NB4 (cell line): ENCODE measurements at regions not wholly inside any gene's neighbourhood (a gene's known extent, or its start where the extent isn't known, plus 50 kb on each side); places are given as distances from the start of the nearest gene placed in this dataset.

Source experiments
- CTCF ChIP-seq: IDR thresholded peaks from one replicate; pipeline ENCODE4 v1.5.1; 2012; ENCODE audit warnings: low read depth, low read length
- MAX ChIP-seq: IDR thresholded peaks from 2 replicates; pipeline ENCODE4 v1.6.1; 2011; ENCODE audit warnings: low read depth, low read length
- MYC ChIP-seq: IDR thresholded peaks from 2 replicates; pipeline ENCODE4 v1.6.1; 2011; ENCODE audit warnings: low read depth, low read length
- POLR2A ChIP-seq: IDR thresholded peaks from 2 replicates; pipeline ENCODE4 v1.6.1; 2011; ENCODE audit warnings: mild to moderate bottlenecking; ENCODE audit not compliant: insufficient read length; ENCODE audit errors: extremely low read depth

DNA sequence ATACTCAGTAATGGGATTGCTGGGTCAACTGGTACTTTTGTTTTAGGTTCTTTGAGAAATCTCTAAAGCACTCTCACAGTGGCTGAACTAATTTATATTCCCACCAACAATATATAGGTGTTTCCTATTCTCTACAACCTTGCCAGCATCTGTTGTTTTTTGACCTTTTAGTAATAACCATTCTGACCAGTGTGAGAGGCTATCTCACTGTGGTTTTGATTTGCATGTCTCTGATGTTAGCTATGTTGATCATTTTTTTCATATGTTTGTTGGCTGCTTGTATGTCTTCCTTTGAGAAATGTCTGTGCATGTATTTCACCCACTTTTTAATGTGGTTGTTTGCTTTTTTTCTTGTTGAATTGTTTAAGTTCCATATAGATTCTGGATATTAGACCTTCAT, 98.2 kb upstream of the DCBLD2 start:
- no peak for TF ChIP-seq CTCF
- no peak for TF ChIP-seq POLR2A
- no peak for TF ChIP-seq MYC
- TF ChIP-seq MAX, result no peak
